Stomach (tissue), 8 donors: ENCODE measurements at regions not wholly inside any gene's neighbourhood (a gene's known extent, or its start where the extent isn't known, plus 50 kb on each side); places are given as distances from the start of the nearest gene placed in this dataset.

Experiments
- DNase-seq, 2 donors: peaks; one replicate each; pipeline versions ENCODE4 v3.0.0 to v3.0.0-alpha.2; 2013 to 2019
- H3K27ac ChIP-seq, 5 donors: fragments of 200-600 bp in 4 of 5; sonication (generic) in 4 of 5; one replicate each; pipeline ENCODE4 v1.5.1; 2013 to 2019; ENCODE audit warnings: mild to moderate bottlenecking in 1 of 5, moderate library complexity in 1 of 5
- H3K27me3 ChIP-seq, 3 donors: fragments of 200-600 bp; sonication (generic); one replicate each; pipeline ENCODE4 v1.5.1; 2017 to 2019; ENCODE audit warnings: mixed run types in 1 of 3
- H3K36me3 ChIP-seq, 4 donors: fragments of 200-600 bp; sonication (generic); 1 replicate in 3 of 4; 2 replicates in 1 of 4; pipeline ENCODE4 v1.5.1; 2016 to 2019
- H3K4me1 ChIP-seq, 4 donors: fragments of 200-600 bp; sonication (generic); one replicate each; pipeline ENCODE4 v1.5.1; 2016 to 2019
- H3K4me3 ChIP-seq, 4 donors: fragments of 200-600 bp; sonication (generic) in 3 of 4; one replicate each; pipeline ENCODE4 v1.5.1; 2016 to 2019; ENCODE audit warnings: mild to moderate bottlenecking in 1 of 4
- H3K9me3 ChIP-seq, 4 donors: fragments of 200-600 bp; sonication (generic); one replicate each; pipeline ENCODE4 v1.5.1; 2016 to 2019
- CTCF ChIP-seq, 7 experiments: fragments of 450-650 bp in 4 of 7; fragments of 200-600 bp in 3 of 7; sonication (generic) in 3 of 7; IDR thresholded peaks; one replicate each; pipeline ENCODE4 v1.5.1; 2016 to 2019; ENCODE audit warnings: antibody characterized with exemption in 7 of 7, control low read depth in 2 of 7, mild to moderate bottlenecking in 1 of 7
- EP300 ChIP-seq: sonication (generic); formaldehyde crosslinking; IDR thresholded peaks from one replicate; pipeline ENCODE4 v1.6.1; 2017; ENCODE audit warnings: antibody characterized with exemption
- POLR2A ChIP-seq, 4 donors: fragments of 450-650 bp; IDR thresholded peaks; one replicate each; pipeline ENCODE4 v1.6.1; 2016; ENCODE audit warnings: antibody characterized with exemption in 4 of 4, control low read depth in 2 of 4, mild to moderate bottlenecking in 1 of 4, moderate library complexity in 1 of 4
- POLR2AphosphoS5 ChIP-seq, 3 donors: sonication (generic); formaldehyde crosslinking; IDR thresholded peaks; one replicate each; pipeline ENCODE4 v1.6.1; 2016; ENCODE audit warnings: antibody characterized with exemption in 3 of 3
- WGBS, 5 donors: extraction: QIAGEN DNeasy Blood & Tissue Kit in 3 of 5; methylation state at CpG; one replicate each; pipeline versions ENCODE4 v1.1.5 to v1.1.7; 2013 to 2018; 5-methylcytosine and 5-hydroxymethylcytosine counted together
- intact Hi-C: fragments of 100-400 bp; cut with DNase I; formaldehyde crosslinking; loops from one replicate; pipeline ENCODE4 v1.15.1; 2023; ENCODE audit warnings: low total_unique reads
- donor health status: healthy with polysubstance abuse.
- donor health status: Bipolar disorder and iron deficiency.
- donor health status: healthy.

- Histone ChIP-seq H3K36me3 (no peaks in the 10 kb centered on the region), H3K4me3 (no peak overlapping the region), H3K9me3 (peaks cover 0 to 4% (median 0%) of the 10 kb centered on the region in 4 donors), H3K27ac (no peak overlapping the region), H3K27me3 (no peaks in the 10 kb centered on the region), H3K4me1 (peaks cover 0 to 12% (median 1%) of the 10 kb centered on the region in 4 donors)
- 56 to 94% (median 71%) methylated on average over 1 of the region's 1 CpG for WGBS, 5 donors
- TF ChIP-seq CTCF (IDR thresholded peaks at IDR 0.05) (no peak), EP300 (no peak), POLR2AphosphoS5 (IDR thresholded peaks at IDR 0.05) (no peak)
- no peak for DNase-seq
- intact Hi-C loops, result no loop called here
These were observed 155.7 kb upstream of the ZNF462 start for GRCh38 chr9:106707291-106707690.

GRCh38 chr9:106707738-106708474, 155.1 kb upstream of the ZNF462 start:
- peak in 1 of 2 donors; percentile 27 for DNase-seq
- Histone ChIP-seq H3K4me1 (peaks cover 0 to 12% (median 1%) of the 10 kb centered on the region in 4 donors), H3K27ac (no peak overlapping the region), H3K36me3 (no peaks in the 10 kb centered on the region), H3K9me3 (peaks cover 0 to 4% (median 0%) of the 10 kb centered on the region in 4 donors), H3K4me3 (no peak overlapping the region), H3K27me3 (no peaks in the 10 kb centered on the region)
- intact Hi-C loops, result no loop called here
- 53 to 61% (median 59%) methylated on average over 13 of the region's 13 CpGs for WGBS, 5 donors
- TF ChIP-seq EP300, result no peak
- no peak for TF ChIP-seq POLR2A (IDR thresholded peaks at IDR 0.05)
- no peak for TF ChIP-seq CTCF (IDR thresholded peaks at IDR 0.05)
- no peak for TF ChIP-seq POLR2AphosphoS5 (IDR thresholded peaks at IDR 0.05)

GRCh38 chr9:106708475-106709146, 154.4 kb upstream of the ZNF462 start:
- H3K4me1 ChIP-seq, result peaks cover 0 to 12% (median 1%) of the 10 kb centered on the region in 4 donors
- H3K27me3 ChIP-seq, result no peaks in the 10 kb centered on the region
- no peak overlapping the region for H3K27ac ChIP-seq
- WGBS, 5 donors, result 54 to 65% (median 61%) methylated on average over 3 of the region's 3 CpGs
- TF ChIP-seq POLR2AphosphoS5 (IDR thresholded peaks at IDR 0.05) (no peak), CTCF (IDR thresholded peaks at IDR 0.05) (no peak), POLR2A (IDR thresholded peaks at IDR 0.05) (no peak), EP300 (no peak)
- DNase-seq, result peak in 1 of 2 donors; percentile 33
- H3K9me3 ChIP-seq, result peaks cover 0 to 4% (median 0%) of the 10 kb centered on the region in 4 donors
- intact Hi-C loops, result no loop called here
- H3K4me3 ChIP-seq, result no peak overlapping the region
- no peaks in the 10 kb centered on the region for H3K36me3 ChIP-seq

- Histone ChIP-seq H3K4me3 (no peak overlapping the region), H3K27ac (no peak overlapping the region), H3K4me1 (peaks cover 0 to 12% (median 3%) of the 10 kb centered on the region in 4 donors), H3K9me3 (no peaks in the 10 kb centered on the region), H3K36me3 (no peaks in the 10 kb centered on the region), H3K27me3 (no peaks in the 10 kb centered on the region)
- intact Hi-C loops, result no loop called here
- DNase-seq, result no peak
- WGBS, 5 donors, result 91 to 98% (median 94%) methylated on average over 4 of the region's 4 CpGs
- no peak for TF ChIP-seq EP300
- TF ChIP-seq CTCF (IDR thresholded peaks at IDR 0.05), result no peak
- TF ChIP-seq POLR2AphosphoS5 (IDR thresholded peaks at IDR 0.05), result no peak
- no peak for TF ChIP-seq POLR2A (IDR thresholded peaks at IDR 0.05)
These were observed 150.7 kb upstream of the ZNF462 start for GRCh38 chr9:106712279-106712678.
